IPS-NIHi11 (cell line): ENCODE measurements at regions not wholly inside any gene's neighbourhood (a gene's known extent, or its start where the extent isn't known, plus 50 kb on each side); places are given as distances from the start of the nearest gene placed in this dataset.
"Not testable (repeated sequence)": the region's sequence is repeated elsewhere in the genome, so short reads cannot be mapped to it uniquely, and the experiment has no call there.

Source experiments
- DNase-seq: peaks from one replicate; pipeline ENCODE4 v3.0.0; 2012; ENCODE audit warnings: mixed read lengths, low spot score

GRCh38 chr6:14754751-14755513 is 490.9 kb upstream of the JARID2 start:
- no peak for DNase-seq

DNA sequence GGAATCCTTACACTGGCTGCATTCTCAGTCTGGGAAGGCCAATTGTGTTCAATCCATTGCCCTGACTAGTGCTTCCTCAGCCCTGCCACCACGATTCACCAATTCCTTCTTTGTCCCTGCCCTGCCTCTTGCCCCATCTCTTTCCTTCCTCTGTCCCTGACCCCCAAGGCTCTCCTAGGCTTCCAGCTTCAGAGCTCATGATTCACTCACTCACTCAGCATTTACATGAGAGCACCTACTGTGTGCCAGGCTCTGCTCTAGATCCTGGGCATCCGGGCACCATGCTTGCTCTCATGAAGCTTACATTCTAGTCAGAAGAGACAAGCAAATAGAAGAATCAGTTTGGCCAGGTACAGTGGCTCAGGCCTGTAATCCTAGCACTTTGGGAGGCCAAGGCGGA is 489.5 kb upstream of the JARID2 start:
- DNase-seq: no peak

GRCh38 chr6:14757014-14757413 is 488.9 kb upstream of the JARID2 start:
- no peak for DNase-seq

- DNase-seq: no peak
Observed at GRCh38 chr6:14757418-14757817, 488.5 kb upstream of the JARID2 start.

DNA sequence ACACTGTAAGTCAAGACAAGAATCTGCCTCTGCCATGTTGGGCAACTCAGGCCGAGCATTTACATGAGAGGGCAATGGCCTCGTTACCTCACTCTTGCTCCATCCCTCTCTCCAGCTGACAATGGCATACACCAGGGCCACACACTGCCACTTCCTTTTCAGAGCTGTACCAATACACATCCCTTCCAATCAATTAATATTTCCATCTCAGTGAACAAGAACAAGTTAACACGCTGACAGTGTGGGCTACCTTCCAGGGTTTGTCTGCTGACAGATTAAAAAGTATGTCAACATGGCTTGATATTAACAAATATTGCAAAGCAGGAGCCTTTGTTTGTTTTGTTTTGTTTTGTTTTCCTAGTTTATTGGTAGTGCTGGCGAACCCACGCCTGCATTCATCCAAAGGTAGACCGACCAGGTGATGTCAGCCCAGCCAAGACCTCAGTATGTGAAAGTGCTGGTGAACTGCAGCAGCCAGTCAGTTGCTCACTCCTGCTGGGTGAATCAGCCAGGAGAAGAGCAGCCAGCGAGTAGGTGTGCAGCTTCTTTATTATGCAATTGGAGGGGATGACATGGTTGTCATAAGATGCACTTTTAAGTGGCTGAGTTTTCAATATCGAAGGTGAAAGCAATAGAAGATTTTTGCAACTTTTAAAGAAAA is 487.3 kb upstream of the JARID2 start:
- no peak for DNase-seq

- DNase-seq: no peak
Observed at GRCh38 chr6:14759976-14760672, 485.7 kb upstream of the JARID2 start.

GRCh38 chr6:14762077-14762476 is 483.8 kb upstream of the JARID2 start:
- DNase-seq: no peak

DNA sequence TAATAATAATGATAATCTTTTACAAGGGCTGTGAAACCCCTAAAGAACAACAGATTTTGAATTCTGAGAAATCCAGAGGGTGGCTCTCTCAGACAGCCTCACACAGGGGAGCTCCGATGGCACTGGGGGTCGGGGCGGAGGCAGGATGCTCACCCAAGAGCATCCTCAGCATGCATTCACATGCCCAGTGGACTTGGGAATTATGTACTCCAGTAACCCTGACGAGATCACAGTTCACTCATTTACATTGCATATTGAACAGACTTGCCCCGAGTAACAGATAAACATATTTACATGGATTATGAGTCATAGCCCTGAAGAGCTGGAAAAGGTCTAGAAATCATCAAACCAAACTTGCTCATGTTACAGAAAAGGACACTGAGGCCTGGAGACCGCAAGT is 482.7 kb upstream of the JARID2 start:
- no peak for DNase-seq

- no peak for DNase-seq
Observed at GRCh38 chr6:14763616-14764015, 482.3 kb upstream of the JARID2 start.

DNA sequence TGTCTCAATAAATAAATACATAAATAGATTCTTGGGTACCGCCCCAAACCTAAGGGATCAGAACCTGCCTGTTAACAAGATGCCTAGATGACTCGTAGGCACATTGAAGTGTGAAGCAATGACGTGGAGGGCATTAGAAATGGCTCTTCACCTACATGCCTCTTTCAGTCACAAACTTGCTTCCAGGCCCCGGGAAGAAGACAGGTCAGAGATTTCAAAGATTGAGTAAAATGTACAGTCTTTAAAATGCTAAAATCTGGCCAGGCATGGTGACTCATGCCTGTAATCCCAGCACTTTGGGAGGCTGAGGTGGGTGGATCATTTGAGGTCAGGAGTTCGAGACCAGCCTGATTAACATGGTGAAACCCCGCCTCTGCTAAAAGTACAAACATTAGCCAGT is 480.8 kb upstream of the JARID2 start:
- no peak for DNase-seq

- no peak for DNase-seq
Observed at GRCh38 chr6:14765721-14766390, 480.0 kb upstream of the JARID2 start.

DNA sequence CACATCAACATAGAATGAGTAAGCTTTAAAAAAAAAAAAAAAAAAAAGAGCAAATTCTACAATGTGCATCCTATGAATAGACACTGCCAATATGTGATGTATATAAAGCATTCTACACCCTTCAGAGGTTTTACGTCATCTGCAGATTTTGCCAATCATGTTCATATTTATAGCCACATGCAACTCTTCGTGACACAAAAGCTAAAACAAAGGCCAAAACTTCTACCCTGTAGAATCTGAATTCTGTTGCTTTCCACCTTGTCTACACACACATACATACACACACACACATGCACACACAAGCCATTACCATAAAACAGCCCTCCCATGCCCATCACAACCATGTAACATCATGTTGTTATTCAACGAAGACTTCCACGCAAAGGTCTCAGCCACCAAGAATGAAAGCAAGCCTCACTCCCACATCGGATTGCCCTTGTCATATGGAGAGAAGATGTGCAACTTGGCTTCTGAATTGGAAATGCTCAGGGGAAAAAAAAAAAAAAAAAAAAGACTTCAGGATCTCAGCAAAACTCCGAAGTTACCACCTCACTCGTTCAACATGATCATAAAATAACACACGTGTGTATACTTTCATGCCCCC is 479.4 kb upstream of the JARID2 start:
- DNase-seq: no peak

DNA sequence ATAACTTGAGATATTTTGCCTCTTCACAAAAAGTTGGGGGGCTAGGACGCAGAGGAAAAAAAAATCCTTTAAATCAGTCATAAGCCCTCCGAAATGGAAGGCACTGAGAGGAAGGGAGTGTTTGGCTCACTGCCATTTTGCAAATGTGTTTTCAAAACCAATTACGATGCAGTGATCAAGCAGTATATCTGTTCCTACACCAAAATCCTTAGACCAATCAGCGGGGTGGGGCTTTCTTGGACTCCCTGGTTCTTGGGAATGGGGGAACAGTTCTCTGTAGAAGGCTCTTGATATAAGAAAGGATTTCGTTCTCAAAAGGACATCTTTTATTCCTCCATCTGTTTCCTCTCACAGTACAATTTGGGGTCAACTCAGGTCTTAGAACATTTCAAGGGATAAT is 478.6 kb upstream of the JARID2 start:
- no peak for DNase-seq

GRCh38 chr6:14770040-14770439 is 475.8 kb upstream of the JARID2 start:
- no peak for DNase-seq

- no peak for DNase-seq
Observed at GRCh38 chr6:14770572-14770971, 475.3 kb upstream of the JARID2 start.

GRCh38 chr6:14771016-14771415 is 474.9 kb upstream of the JARID2 start:
- DNase-seq: no peak

- DNase-seq: no peak
Observed at GRCh38 chr6:14772188-14772587, 473.7 kb upstream of the JARID2 start.

GRCh38 chr6:14775528-14775927 is 470.3 kb upstream of the JARID2 start:
- no peak for DNase-seq

DNA sequence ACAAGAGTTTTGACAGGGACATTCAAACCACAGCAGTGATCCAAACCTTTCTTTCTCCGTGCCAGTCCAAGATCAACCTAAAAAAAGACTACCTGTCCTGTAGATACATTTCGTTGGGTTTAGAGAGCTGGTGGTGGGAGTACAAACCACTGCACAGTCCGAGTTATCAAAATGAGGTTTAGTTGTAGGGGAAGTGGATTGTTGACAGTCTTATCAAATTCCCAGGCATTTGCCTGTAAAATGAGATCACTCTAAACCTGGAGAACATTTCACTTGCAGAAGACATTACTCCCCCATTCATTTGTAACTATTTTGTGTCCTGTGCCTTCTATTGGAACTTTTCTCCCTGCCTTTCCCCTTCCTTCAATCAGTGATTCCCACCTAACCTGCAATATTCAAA is 469.6 kb upstream of the JARID2 start:
- no peak for DNase-seq

DNA sequence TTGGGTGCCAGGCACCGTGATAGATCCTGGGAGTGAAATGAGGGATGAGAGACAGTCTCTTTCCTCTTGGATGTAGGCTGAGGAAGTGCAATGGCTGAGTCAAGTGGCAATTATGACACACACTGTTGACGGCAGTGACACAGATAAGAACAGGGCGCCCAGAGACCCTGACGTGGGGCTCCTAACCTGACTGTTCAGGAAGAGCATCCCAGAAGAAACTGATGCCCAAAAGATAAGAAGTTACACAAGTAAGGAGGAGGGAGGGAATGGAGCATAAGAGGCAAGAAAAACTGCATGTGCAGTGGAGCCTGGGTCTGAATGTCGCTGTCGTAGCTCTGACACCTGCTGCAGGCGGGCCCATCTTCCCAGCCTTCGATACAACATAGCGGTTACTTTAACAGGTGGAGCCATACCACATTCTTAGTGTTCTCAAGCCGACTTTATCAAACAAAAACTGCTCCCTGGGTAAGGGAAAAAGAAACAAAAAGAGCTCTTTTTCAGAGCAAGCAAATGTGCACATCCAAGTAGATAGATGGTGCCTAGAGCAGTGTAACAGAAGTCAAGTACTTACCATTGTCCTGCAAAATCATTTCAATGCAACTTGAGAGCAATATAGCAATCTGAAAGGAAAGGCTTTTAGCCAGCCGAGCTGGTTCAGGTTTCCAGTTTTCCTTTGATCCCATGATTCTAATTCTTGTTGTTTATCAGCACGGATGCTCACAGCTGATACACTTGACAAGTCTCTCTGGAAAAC is 463.9 kb upstream of the JARID2 start:
- no peak for DNase-seq

DNA sequence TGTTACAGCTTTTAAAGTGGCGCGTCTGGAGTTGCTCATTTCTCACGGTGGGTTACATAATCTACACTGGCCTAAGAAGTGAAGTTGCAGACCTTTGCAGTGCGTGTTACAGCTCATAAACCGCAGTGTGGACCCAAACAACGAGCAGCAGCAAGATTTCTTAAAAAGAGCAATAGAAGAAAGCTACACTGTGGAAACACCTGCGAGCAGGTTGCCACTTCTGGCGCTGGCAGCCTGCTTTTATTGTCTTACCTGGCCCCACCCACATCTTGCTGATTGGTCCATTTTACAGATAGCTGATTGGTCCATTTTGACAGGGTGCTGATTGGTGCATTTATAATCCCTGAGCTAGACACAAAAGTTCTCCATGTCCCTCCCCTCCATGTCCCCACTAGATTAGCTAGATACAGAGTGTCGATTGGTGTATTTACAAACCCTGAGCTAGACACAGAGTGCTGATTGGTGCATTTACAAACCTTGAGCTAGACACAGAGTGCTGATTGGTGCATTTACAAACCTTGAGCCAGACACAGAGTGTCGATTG is 462.9 kb upstream of the JARID2 start:
- not testable (repeated sequence) for DNase-seq
